ENCODE measurements at regions not wholly inside any gene's neighbourhood (a gene's known extent, or its start where the extent isn't known, plus 50 kb on each side); places are given as distances from the start of the nearest gene placed in this dataset.
"Not testable (repeated sequence)": the region's sequence is repeated elsewhere in the genome, so short reads cannot be mapped to it uniquely, and the experiment has no call there.

DNA sequence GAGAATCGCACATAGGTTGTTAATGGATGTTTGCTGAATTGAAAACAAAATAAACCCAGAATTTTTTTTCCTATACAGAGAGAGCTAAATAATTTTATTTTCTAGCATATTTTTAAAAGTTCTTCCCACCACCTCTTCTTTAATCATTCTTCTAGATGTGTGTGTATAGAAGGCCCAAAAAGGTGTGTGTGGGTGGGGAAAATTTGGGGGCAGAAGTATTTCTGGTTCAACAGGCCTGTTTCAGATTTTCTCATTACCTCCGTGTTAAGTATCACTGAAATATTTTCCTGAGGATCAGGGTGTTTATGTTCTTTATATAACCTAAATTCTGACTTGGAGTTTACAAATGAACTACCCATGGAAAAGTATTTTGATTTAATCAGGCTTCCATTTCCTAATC, 144.2 kb upstream of the ZNF804B start:
- DNase-seq (ENCODE audit: low read depth in 4 of 4, low spot score in 3 of 4), result no peak

DNA sequence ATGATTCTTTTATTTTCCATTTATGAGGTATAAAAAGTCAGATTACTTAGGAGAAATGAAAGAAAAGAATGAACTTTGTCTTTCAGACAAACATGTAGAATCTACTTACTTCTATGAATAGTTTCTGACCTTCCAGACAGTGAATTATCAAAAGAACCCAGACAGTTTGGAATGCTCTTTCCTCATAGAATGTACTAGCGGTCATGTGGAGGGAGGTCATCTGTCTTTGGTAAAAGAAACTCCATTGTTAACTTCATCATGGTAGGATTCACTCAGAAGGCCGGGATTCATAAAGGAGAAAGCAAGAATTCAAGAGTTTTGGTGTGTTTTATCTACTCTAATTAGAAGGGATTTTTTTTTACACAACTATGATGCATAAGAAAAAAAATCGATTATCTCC, 144.8 kb upstream of the ZNF804B start:
- no peak for DNase-seq (ENCODE audit: low read depth in 4 of 4, low spot score in 3 of 4)

DNA sequence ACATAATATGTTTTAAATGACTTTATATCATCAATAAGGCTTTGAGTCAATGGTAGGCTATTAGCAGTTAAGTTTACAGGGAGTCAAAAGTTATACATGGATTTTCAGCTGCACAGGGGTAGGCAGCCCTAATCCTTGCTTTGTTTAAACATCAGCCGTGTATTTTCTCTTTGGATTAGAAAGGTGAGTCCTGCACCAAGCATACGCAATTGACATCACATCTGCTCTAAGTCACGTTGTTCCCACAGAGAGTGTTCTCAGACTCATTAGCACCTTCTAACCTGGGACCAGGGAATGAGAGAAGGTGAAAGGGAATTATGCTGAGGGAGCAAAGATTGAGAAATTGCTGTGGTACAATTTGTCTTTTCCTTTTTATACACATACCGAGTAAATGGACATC, 148.6 kb upstream of the ZNF804B start:
- no peak for DNase-seq (ENCODE audit: low read depth in 4 of 4, low spot score in 3 of 4)

- no peak for DNase-seq (ENCODE audit: low read depth in 4 of 4, low spot score in 3 of 4)
Measured at GRCh38 chr7:88600695-88601094, 158.8 kb upstream of the ZNF804B start.

- DNase-seq (ENCODE audit: low read depth in 4 of 4, low spot score in 3 of 4), result no peak
Measured at GRCh38 chr7:88599528-88599927, 160.0 kb upstream of the ZNF804B start.

GRCh38 chr7:88597941-88598425, 161.5 kb upstream of the ZNF804B start:
- DNase-seq (ENCODE audit: low read depth in 4 of 4, low spot score in 3 of 4), result no peak

DNA sequence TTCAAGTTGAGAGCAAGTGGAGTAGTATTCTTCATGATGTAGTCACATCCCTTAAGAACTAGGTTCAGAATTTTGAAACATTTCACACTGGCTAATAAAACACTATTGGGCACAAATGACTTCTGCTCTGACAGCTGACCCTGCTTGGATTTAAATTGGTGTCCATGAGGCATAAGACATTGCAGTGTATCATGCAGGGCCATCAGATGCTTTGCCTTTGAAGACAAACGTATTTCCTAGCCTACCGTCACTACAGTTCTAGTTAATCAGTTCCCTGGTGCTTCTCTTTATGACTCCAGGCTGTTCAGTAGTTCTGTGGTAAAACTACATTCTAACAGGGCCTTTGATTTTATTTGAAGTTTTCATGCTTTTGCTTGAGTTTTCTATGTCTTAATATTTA, 168.5 kb upstream of the ZNF804B start:
- DNase-seq (ENCODE audit: low read depth in 4 of 4, low spot score in 3 of 4), result no peak

- no peak for DNase-seq (ENCODE audit: low read depth in 4 of 4, low spot score in 3 of 4)
Measured at GRCh38 chr7:88589927-88590326, 169.6 kb upstream of the ZNF804B start.

DNA sequence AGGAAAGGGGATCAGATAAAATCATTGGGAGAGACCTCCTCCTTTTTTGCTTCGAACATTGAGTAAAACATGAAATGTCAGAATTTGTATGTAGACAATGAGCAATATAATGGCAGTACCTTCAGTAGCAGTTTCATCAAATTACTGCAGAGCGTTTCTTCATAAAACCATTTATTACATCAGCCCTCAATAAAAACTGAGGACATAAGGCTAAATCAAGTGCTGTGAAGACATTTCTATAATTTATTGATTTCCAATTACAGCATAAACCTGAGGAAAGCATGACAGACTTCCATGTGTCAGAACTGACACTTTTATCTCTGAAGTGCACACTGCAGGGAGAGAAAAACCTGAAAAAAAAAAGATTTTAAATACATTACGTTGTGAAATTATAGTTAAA, 172.6 kb upstream of the ZNF804B start:
- DNase-seq (ENCODE audit: low read depth in 4 of 4, low spot score in 3 of 4), result no peak

GRCh38 chr7:88586219-88586618, 173.3 kb upstream of the ZNF804B start:
- DNase-seq (ENCODE audit: low read depth in 4 of 4, low spot score in 3 of 4), result no peak

- no peak for DNase-seq (ENCODE audit: low read depth in 4 of 4, low spot score in 3 of 4)
Measured at GRCh38 chr7:88576720-88577119, 182.8 kb upstream of the ZNF804B start.

- no peak for DNase-seq (ENCODE audit: low read depth in 4 of 4, low spot score in 3 of 4)
Measured at GRCh38 chr7:88566162-88566729, 193.3 kb upstream of the ZNF804B start.

DNA sequence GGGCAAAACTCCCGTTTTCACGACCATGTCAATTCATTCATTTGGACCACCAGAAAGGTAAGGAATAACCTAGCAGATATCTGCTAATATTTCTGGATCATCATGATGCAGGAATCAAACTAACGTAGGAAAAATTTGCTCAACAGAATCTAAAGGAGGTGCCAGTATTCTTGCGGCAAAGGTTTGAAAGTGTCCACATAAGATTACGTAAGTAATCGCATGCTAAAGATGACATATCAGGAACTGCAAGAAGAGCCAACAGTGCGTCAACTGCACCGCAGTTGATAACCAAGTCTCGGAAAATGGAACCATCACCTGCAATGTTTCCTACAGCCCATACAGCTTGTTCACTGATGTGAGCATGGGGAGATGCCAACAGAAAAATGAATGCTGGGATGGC, 194.1 kb upstream of the ZNF804B start:
- DNase-seq (ENCODE audit: low read depth in 4 of 4, low spot score in 3 of 4), result no peak

GRCh38 chr7:88556441-88556840, 203.1 kb upstream of the ZNF804B start:
- DNase-seq (ENCODE audit: low read depth in 4 of 4, low spot score in 3 of 4), result not testable (repeated sequence)

- DNase-seq (ENCODE audit: low read depth in 4 of 4, low spot score in 3 of 4), result not testable (repeated sequence)
Measured at GRCh38 chr7:88554847-88555246, 204.7 kb upstream of the ZNF804B start.

DNA sequence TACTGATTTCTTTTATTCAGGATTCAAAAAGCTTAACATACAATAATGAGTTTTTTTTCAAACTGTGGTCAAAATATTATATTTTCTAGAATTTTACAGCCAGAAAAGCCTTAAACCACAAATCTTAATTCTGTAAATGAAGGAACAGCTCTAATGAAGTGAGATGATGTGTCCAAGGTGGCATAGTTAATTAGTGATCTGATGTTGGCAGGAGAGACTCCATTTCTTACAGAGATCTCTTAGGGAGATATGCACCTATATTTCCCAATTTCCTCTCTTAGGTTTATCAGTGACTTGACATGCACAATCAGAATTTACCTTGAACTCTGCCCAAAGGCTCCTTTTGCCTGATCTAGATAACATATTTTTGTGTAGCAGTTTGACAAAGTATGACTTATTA, 211.1 kb upstream of the ZNF804B start:
- DNase-seq (ENCODE audit: low read depth in 4 of 4, low spot score in 3 of 4), result no peak

DNA sequence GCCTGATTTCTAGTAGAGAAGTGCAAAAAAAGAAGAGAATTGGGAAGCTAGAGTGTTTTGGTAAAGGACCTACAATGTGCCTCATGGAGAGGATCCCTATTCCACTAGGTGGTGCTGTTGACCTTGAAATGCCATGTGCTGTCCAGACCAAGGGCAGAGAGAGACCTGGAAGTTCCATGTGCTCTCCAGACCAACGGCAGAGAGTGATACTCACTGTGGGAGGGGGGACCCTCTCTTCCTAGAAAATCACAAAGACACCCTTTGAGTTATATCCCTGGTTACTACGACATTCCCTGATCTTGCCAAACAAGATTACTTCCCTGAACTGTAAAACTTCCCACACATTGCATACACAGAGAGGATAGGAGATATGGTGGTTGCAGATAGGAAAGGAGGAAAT, 212.7 kb upstream of the ZNF804B start:
- no peak for DNase-seq (ENCODE audit: low read depth in 4 of 4, low spot score in 3 of 4)

DNA sequence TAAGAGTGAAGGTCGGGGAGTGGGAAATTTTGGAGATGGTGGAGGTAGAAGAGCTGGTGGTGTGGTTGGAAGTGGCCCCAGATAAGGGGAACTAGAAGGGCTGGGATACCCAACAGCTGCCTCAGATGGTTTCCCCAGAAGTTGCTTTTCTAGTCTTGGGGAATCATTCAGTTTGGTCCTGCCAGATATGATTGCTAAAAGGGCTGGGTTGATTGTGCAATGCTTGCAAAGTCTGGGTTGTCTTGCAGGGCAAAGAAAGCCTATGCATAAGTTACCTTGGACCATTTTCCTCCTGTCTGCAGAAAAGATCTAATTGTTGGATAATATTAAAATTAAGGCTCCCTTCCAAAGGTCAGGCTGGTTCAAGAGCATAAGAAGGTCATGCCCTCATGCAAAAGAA, 213.8 kb upstream of the ZNF804B start:
- DNase-seq (ENCODE audit: low read depth in 4 of 4, low spot score in 3 of 4), result no peak

GRCh38 chr7:88540012-88540411, 219.5 kb upstream of the ZNF804B start:
- DNase-seq (ENCODE audit: low read depth in 4 of 4, low spot score in 3 of 4), result peak; percentile 51 to 63 (median 60)

DNA sequence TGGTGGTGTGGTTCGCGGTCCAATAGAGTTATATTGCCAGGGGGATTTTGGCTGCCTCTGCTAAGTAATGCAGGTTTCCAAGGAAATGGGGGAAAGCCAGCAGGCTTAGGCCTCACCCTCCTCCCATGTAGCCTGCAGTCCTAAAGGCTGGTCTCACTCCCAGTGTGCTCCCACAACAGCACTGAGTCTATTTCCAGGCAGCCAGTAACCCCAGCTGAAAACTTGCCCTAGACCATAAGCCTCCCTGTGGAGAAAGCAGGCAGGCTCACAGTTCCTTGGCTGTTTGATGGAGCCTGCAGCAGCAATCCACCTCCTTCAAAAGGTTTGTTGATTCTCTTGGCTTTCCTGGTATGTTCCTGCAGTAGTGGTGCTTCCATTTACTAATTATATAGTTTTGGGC, 220.0 kb upstream of the ZNF804B start:
- DNase-seq (ENCODE audit: low read depth in 4 of 4, low spot score in 3 of 4), result no peak

- DNase-seq (ENCODE audit: low read depth in 4 of 4, low spot score in 3 of 4), result no peak
Measured at GRCh38 chr7:88523645-88524044, 217.0 kb upstream of the STEAP4 start.

GRCh38 chr7:88522771-88523293, 216.1 kb upstream of the STEAP4 start:
- no peak for DNase-seq (ENCODE audit: low read depth in 4 of 4, low spot score in 3 of 4)

- no peak for DNase-seq (ENCODE audit: low read depth in 4 of 4, low spot score in 3 of 4)
Measured at GRCh38 chr7:88516429-88516828, 209.7 kb upstream of the STEAP4 start.

All from right renal pelvis (tissue), 4 donors.